ENCODE measurements at regions not wholly inside any gene's neighbourhood (a gene's known extent, or its start where the extent isn't known, plus 50 kb on each side); places are given as distances from the start of the nearest gene placed in this dataset.

GRCh38 chr11:104682206-104682605 is 216.1 kb downstream of the CASP12 start:
- no peak overlapping the region for H4K91ac ChIP-seq (replicated peaks; ENCODE audit: insufficient read length, low read length)
- WGBS, 2 experiments (ENCODE audit: extremely low coverage in 1 of 2, insufficient coverage in 1 of 2, insufficient read length in 1 of 2, insufficient replicate concordance in 2 of 2, low coverage in 1 of 2, low lambda C conversion rate in 2 of 2, missing lambda C conversion rate in 1 of 2): 95% methylated on average over 1 of the region's 1 CpG; no CpG with 5 or more reads in 1 of the 2 experiments
- H3K4me3 ChIP-seq (ENCODE audit: extremely low read depth in 1 of 4, insufficient read depth in 2 of 4, low read depth in 3 of 4, low read length in 4 of 4): no peak overlapping the region
- POLR2A ChIA-PET (ENCODE audit: partially characterized antibody): no interaction called here
- no peak overlapping the region for H3K23ac ChIP-seq (ENCODE audit: insufficient read length)
- no peaks in the 10 kb centered on the region for H3K4me1 ChIP-seq (replicated peaks in 1 of 4; ENCODE audit: control insufficient read depth in 3 of 4, insufficient read depth in 4 of 4, low read length in 3 of 4)
- H4K20me1 ChIP-seq (replicated peaks in 1 of 2; ENCODE audit: control insufficient read depth in 1 of 2, insufficient read depth in 2 of 2, low read length in 2 of 2): no peaks in the 10 kb centered on the region
- CTCF ChIA-PET (ENCODE audit: partially characterized antibody): no interaction called here
- no peaks in the 10 kb centered on the region for H3K79me1 ChIP-seq (ENCODE audit: low read depth, low read length)
- H3K14ac ChIP-seq (ENCODE audit: insufficient read length): no peak overlapping the region
- no peak overlapping the region for H2BK5ac ChIP-seq (ENCODE audit: low read depth, low read length)
- H2AK5ac ChIP-seq (ENCODE audit: low read depth, low read length): no peak overlapping the region
- H3K18ac ChIP-seq (ENCODE audit: extremely low read depth, low read length): no peak overlapping the region
- no peak overlapping the region for H2BK15ac ChIP-seq (ENCODE audit: low read length)
- no peaks in the 10 kb centered on the region for H3K27me3 ChIP-seq (replicated peaks in 1 of 4; ENCODE audit: control insufficient read depth in 3 of 4, extremely low read depth in 1 of 4, insufficient read depth in 3 of 4, low read length in 3 of 4)
- H3K27ac ChIP-seq (ENCODE audit: low read depth, low read length): no peak overlapping the region
- no peaks in the 10 kb centered on the region for H3K79me2 ChIP-seq (ENCODE audit: control insufficient read depth in 1 of 2, insufficient read depth in 2 of 2, low read length in 2 of 2)
- H3K4me2 ChIP-seq (ENCODE audit: insufficient read depth in 1 of 2, low read depth in 2 of 2, low read length in 2 of 2): no peak overlapping the region
- H3K9ac ChIP-seq (replicated peaks in 1 of 4; ENCODE audit: extremely low read depth in 1 of 4, low read depth in 3 of 4, low read length in 3 of 4): no peak overlapping the region
- no peak overlapping the region for H3K56ac ChIP-seq (replicated peaks; ENCODE audit: insufficient read length, low read depth, low read length)
- H2BK20ac ChIP-seq (ENCODE audit: low read length): no peak overlapping the region
- H4K5ac ChIP-seq (ENCODE audit: insufficient read length, low read depth, low read length): no peak overlapping the region
- H3K23me2 ChIP-seq (ENCODE audit: low read depth, low read length): no peaks in the 10 kb centered on the region
- FAIRE-seq (no peak), DNase-seq (ENCODE audit: low read depth in 1 of 2, low spot score in 2 of 2) (no peak)
- H2BK12ac ChIP-seq (ENCODE audit: low read depth, low read length): no peak overlapping the region
- H3K4ac ChIP-seq (replicated peaks; ENCODE audit: insufficient read length, low read depth, low read length): no peak overlapping the region
- H4K8ac ChIP-seq (ENCODE audit: extremely low read depth, insufficient read depth, low read length): no peak overlapping the region
- H2AFZ ChIP-seq (ENCODE audit: low read length): no peak overlapping the region
- no peaks in the 10 kb centered on the region for H3K36me3 ChIP-seq (ENCODE audit: control insufficient read depth in 2 of 4, insufficient read depth in 4 of 4, low read length in 3 of 4)
- TF ChIP-seq YY1 (IDR thresholded peaks at IDR 0.05; ENCODE audit: low read depth, low read length) (no peak), HDAC2 (IDR thresholded peaks at IDR 0.05; ENCODE audit: borderline replicate concordance in 1 of 2, low read depth in 2 of 2, low read length in 2 of 2) (no peak), SUZ12 (IDR thresholded peaks at IDR 0.05; ENCODE audit: low read length) (no peak)
- no peaks in the 10 kb centered on the region for H3K9me3 ChIP-seq (ENCODE audit: insufficient read depth in 2 of 2, low read depth in 1 of 2, low read length in 1 of 2)
- no peak overlapping the region for H2BK120ac ChIP-seq (replicated peaks; ENCODE audit: low read depth, low read length)

Measured in H1 (cell line).